NOMO-1 (cell line): ENCODE measurements at regions not wholly inside any gene's neighbourhood (a gene's known extent, or its start where the extent isn't known, plus 50 kb on each side); places are given as distances from the start of the nearest gene placed in this dataset.

ENCODE experiments used
- DNase-seq, 2 experiments: peaks; one replicate each; lab custom pipeline; 2025; ENCODE audit not compliant: unreplicated experiment in 2 of 2; lab: John Stamatoyannopoulos, UW

DNA sequence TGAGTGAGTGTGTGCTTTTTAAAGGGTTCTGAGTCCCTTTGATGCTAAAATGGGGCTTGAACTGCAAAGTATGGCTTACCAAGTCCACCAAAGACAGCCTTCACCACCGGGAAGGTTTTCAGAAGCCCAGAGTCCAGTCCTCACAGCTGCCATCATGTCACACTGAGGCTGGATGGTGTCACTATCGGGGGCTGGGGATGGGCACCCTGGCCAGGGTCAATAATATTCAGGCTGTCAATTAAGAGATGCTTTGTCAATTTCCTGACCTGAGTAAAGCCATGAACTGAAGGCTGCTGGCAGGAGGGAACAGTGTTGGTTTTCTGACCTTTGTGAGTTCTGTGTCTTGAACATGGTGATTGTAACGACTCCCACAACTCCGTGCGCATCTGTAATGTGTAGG, 373.0 kb upstream of the B3GAT1 start:
- no peak for DNase-seq

GRCh38 chr11:134784568-134784967, 372.5 kb upstream of the B3GAT1 start:
- no peak for DNase-seq

GRCh38 chr11:134784046-134784445, 372.0 kb upstream of the B3GAT1 start:
- no peak for DNase-seq

GRCh38 chr11:134783234-134783633, 371.2 kb upstream of the B3GAT1 start:
- DNase-seq, result no peak

GRCh38 chr11:134781380-134781866, 369.4 kb upstream of the B3GAT1 start:
- no peak for DNase-seq

DNA sequence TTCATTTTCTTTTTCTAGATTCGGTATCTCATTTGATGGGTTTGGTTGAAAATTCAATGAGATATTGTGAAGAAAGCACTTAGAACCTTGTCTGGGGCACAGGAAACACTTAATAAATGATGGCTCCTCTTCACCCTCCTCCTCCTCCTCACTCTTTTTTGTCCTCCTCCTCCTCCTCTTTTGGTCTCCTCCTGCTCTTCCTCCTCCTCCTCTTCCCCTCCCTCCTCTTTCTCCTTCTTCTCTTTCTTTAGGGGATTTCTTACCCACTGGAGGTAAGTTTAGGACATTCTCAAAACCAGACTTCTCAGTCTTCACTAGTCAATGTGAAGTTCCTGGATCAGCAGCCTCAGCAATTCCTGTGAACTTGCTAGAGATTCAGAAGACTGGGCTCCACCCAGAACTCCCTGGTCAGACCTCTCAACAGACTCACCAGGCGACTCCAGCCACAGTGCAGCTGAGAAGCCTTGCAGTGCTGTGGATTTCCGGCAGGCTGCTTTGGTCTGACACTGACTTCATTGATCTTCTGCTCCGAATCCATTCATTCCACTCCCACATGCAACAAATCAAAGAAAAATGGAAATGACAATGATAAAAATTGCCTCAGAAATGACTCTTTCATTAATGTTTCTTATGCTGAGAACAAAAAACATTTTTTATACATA, 368.6 kb upstream of the B3GAT1 start:
- DNase-seq, result no peak

- no peak for DNase-seq
These were observed 367.1 kb upstream of the B3GAT1 start for GRCh38 chr11:134779179-134779578.

DNA sequence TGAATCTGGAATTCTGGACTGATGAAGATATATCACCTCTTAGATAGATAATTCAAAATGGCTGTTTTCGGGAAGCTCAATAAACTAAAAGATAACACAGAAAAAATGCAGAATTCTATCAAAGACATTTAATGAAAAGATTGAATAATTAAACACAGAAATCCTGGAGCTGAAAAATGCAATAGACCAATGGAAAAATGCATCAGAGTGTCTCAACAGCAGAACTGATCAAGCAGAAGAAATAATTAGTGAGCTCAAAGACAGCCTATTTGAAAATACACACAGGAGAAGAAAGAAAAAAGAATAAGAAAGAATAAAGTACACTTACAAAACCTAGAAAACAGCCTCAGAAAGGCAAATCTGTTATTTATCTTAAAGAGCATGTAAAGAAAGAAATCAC, 356.4 kb upstream of the B3GAT1 start:
- DNase-seq, result no peak

DNA sequence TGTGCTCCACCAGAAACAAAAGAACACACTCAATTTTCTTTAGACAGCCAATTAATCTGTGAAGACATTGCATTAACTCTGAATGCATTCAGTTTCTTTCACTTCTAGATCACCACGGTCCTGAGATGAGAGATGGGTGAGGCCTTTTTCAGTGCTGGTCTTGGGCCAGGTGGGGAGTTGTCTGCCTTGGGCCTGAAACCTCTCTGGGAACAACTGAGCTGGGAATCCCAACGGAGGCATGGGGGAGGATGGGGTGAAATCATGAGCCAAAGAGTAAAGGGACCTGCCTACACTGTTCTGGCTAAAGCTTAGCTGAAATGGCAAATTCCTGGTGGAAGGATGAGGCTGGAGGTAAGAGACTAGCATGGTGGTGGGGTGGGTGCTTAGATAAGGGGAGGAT, 353.5 kb upstream of the B3GAT1 start:
- DNase-seq, result no peak

DNA sequence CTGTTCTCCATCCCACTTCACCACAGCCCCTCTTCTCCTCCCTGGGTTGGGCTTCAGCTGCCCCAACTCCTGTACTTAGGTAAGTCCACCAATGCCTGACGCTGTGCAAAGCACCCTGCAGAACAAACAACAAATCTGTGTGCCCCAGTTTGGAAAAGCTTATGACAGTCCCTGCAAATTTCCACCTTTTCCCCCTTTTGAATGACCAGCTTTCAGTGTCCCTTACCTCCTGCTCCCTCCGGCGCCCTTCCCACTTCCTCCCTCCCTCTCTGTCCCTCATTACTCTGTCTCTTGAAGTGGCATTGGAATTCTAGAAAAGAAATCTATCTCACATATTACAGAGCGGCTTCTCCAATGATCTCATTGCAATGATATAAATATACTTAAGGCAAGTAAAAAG, 352.9 kb upstream of the B3GAT1 start:
- no peak for DNase-seq

DNA sequence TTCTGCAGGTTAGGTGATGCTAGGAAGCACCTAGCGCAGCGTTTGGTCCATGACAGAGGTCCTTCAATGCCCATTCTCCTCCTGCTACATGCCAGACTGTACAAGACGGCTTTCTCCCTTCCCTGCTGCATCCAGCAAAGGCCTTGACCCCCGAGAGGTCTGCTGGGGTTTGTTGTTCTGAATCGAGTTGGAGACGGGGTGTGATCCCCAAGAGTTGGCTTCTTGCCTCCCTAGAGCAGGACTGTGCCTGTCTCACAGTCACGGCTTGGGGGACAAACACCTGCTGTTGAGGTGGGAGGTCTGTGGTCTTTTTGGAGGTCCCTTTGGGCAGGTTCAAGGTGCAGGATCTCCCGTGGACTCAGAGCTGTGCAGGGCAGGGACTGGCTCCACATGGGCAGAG, 352.3 kb upstream of the B3GAT1 start:
- DNase-seq, result no peak

GRCh38 chr11:134763030-134763388, 351.0 kb upstream of the B3GAT1 start:
- no peak for DNase-seq

DNA sequence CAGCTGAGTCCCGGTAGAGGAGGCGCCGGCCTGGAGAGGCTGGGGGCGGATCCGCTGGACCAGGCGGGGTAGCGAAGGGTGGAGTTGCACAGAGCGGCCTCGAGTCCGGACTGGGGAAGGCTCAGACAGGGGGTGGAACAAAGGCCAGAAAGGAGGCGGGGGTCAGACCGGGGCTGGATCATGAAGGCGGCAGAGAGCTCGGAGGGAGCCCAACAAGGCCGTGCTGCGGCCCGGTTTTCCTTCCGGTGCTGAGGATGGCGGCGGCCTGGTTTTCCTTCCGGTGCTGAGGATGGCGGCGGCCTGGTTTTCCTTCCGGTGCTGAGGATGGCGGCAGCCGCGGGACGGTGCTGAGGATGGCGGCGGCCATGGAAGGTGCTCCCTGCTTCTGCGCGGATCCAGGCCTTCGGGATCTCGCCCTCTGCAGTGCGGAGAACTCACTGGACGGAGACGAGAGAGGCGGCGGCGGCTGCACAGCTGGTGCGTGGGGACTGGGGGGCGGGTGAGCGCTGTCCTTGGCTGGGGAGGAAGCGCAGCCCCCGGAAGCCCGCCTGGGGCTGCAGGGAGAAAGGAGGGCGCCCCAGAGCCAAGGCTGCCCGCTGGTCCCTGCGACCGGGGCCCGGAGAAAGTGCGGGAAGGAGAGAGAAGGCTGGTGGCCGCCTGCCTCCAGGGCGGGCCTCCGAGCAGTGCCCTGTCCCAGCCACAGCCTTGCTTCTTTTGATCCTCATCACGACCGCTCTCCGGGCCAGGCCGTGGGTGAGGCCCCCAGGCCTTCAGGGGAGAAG, 350.4 kb upstream of the B3GAT1 start:
- no peak for DNase-seq

- DNase-seq, result no peak
These were observed 349.8 kb upstream of the B3GAT1 start for GRCh38 chr11:134761926-134762247.

- no peak for DNase-seq
These were observed 349.3 kb upstream of the B3GAT1 start for GRCh38 chr11:134761386-134761785.

GRCh38 chr11:134760957-134761356, 348.9 kb upstream of the B3GAT1 start:
- no peak for DNase-seq

DNA sequence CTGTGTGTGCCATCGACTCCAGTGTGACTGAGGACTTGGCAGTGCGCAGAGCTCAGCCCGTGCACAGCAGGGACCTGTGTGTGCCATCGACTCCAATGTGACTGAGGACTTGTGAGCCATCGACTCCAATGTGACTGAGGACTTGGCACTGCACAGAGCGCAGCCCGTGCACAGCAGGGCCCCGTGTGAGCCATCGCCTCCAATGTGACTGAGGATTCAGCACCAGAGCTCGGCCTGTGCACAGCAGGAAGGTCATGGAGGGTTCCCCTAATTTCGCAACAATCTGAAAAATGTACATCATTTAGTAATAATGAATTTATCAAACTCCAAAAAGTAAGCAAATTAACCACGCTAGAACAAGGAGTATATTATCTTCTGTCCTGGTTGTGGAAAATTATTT, 348.3 kb upstream of the B3GAT1 start:
- DNase-seq, result no peak

DNA sequence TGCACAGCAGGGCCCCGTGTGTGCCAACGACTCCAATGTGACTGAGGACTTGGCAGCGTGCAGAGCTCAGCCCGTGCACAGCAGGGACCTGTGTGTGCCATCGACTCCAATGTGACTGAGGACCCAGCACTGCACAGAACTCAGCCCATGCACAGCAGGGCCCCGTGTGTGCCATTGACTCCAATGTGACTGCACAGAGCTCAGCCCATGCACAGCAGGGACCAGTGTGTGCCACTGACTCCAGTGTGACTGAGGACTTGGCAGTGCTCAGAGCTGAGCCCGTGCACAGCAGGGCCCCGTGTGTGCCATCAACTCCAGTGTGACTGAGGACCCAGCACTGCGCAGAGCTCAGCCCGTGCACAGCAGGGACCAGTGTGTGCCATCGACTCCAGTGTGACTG, 347.8 kb upstream of the B3GAT1 start:
- DNase-seq, result no peak

DNA sequence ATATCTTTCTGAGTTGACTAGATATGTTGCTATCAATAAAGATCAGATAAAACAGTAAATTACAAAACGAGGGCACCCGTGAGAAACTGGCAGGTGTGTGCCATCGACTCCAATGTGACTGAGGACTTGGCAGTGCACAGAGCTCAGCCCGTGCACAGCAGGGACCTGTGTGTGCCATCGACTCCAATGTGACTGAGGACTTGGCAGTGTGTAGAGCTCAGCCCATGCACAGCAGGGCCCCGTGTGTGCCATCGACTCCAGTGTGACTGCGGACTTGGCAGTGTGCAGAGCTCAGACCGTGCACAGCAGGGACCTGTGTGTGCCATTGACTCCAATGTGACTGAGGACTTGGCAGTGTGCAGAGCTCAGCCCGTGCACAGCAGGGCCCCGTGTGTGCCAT, 347.2 kb upstream of the B3GAT1 start:
- no peak for DNase-seq

DNA sequence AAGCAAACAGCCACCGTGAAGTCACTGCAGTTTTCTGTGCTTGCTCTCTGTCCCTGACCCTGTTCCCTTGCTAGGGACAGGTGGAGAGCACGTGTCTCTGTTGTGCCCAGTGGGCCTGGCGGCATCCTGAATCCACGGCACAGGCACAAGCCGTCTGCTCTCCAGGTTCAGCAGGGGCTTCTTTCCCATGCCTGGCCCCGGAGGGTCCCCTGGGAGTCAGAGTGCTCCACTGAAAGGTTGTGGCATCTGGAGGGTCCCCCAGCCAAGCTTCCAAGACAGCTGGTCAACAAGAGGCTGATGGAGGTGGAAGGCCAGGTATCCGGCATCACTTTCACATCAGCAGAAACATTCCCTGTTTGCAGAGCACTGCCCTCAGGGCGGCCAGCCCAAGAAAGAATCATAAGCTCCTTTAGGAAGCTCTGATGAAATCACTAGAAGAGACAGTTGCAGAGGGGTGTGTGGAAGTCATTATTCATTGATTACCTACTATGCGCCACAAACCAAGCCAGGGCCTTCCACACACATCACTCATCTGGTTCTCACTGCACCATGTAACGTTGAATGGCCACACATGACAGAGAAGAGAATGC, 346.4 kb upstream of the B3GAT1 start:
- no peak for DNase-seq

DNA sequence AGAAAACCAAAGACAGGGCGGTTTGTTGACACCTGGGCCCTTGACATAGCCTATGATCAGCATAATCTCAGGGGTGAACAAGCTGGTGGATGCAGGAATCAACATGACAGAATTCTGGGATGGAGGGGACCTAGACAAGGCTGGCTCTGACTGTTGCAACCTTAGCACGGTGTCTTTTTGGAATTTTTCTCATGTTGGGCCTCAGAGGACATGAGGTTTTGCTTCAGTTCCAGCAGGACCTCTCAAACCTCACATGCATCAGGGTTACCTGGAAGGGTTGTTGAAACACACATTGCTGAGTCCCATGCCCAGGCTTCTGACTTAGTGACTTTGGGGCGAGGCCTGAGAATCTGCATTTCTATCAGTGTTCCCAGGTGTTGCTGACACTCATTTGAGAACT, 345.6 kb upstream of the B3GAT1 start:
- no peak for DNase-seq

GRCh38 chr11:134756811-134757540, 344.9 kb upstream of the B3GAT1 start:
- DNase-seq, result no peak
